Aorta (tissue), 5 donors: ENCODE measurements at regions not wholly inside any gene's neighbourhood (a gene's known extent, or its start where the extent isn't known, plus 50 kb on each side); places are given as distances from the start of the nearest gene placed in this dataset.

Experiments
- ATAC-seq: fragments of 200-7000 bp; cut with Tn5 transposase; one replicate; pipeline ENCODE4 v1.9.1; 2022; ENCODE audit warnings: moderate library complexity; ENCODE audit not compliant: low FRiP score
- DNase-seq, 2 donors: peaks; one replicate each; pipeline ENCODE4 v3.0.0-alpha.2; 2020
- H3K27ac ChIP-seq, 2 donors: one replicate each; pipeline ENCODE4 v1.5.1; 2013; ENCODE audit warnings: low read length in 2 of 2, mild to moderate bottlenecking in 2 of 2, moderate library complexity in 2 of 2, control low read depth in 1 of 2, inconsistent platforms in 1 of 2, low read depth in 1 of 2
- H3K27me3 ChIP-seq, 2 donors: one replicate each; pipeline ENCODE4 v1.6.1; 2013; ENCODE audit warnings: control low read depth in 1 of 2, low read length in 1 of 2, mild to moderate bottlenecking in 1 of 2, moderate library complexity in 1 of 2; ENCODE audit not compliant: insufficient read depth in 2 of 2, control insufficient read depth in 1 of 2
- H3K36me3 ChIP-seq, 2 donors: one replicate each; pipeline ENCODE4 v1.6.1; 2013; ENCODE audit warnings: control low read depth in 1 of 2, low read length in 1 of 2, mild to moderate bottlenecking in 1 of 2; ENCODE audit not compliant: insufficient read depth in 2 of 2, control insufficient read depth in 1 of 2
- H3K4me1 ChIP-seq, 2 donors: one replicate each; pipeline ENCODE4 v1.6.1; 2013; ENCODE audit warnings: low read length in 2 of 2, control low read depth in 1 of 2, mild to moderate bottlenecking in 1 of 2, moderate library complexity in 1 of 2; ENCODE audit not compliant: insufficient read depth in 2 of 2, control insufficient read depth in 1 of 2
- H3K4me3 ChIP-seq, 2 donors: one replicate each; pipeline ENCODE4 v1.5.1; 2013; ENCODE audit warnings: low read length in 2 of 2, control low read depth in 1 of 2, mild to moderate bottlenecking in 1 of 2
- H3K9me3 ChIP-seq: one replicate; pipeline ENCODE4 v1.6.1; 2013; ENCODE audit warnings: mild to moderate bottlenecking, low read length; ENCODE audit not compliant: control insufficient read depth
- WGBS, 2 donors: extraction: QIAGEN DNeasy Blood & Tissue Kit; methylation state at CpG; one replicate each; pipeline ENCODE4 v1.1.7; 2013; 5-methylcytosine and 5-hydroxymethylcytosine counted together
- intact Hi-C, 2 donors: fragments of 100-400 bp; cut with DNase I; formaldehyde crosslinking; loops; one replicate each; pipeline versions ENCODE4 v1.14.2 to v1.15.0; 2022
- donor health status: healthy with polysubstance abuse.
- donor health status: Bipolar disorder and iron deficiency.
- donor health status: DM: no; HTN: no; CAD: no.
- donor health status: DM: no; HTN: no; CAD: no.
- donor health status: DM: yes; HTN: yes; CAD: no.

DNA sequence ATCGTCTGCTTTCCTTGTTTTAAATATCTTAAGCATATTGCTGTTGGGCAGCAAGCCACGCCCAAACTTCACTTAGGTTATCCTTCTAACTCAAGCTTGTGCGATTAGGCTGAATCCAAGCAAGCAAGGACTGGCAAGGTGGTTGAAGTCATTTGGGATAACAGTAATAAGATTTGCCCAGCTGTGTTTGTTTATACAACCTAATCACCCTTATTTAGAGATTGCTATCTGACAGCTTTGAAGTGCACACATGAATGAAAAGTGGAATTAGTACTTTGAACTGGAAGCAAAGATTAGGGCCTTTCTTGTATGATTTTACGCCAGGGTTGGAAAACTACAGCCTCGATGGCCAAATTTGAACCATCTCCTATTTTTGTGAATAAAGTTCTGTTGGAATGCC, 182.1 kb downstream of the ASB9 start:
- WGBS, 2 donors, result 76 to 78% methylated on average over 5 of the region's 5 CpGs
- ATAC-seq (no peak), DNase-seq (no peak)
- no peak overlapping the region for H3K27ac ChIP-seq
- H3K27me3 ChIP-seq, result no peaks in the 10 kb centered on the region
- intact Hi-C loops, result no loop called here
- H3K36me3 ChIP-seq, result no peaks in the 10 kb centered on the region
- no peak overlapping the region for H3K4me3 ChIP-seq
- H3K9me3 ChIP-seq, result no peaks in the 10 kb centered on the region
- no peaks in the 10 kb centered on the region for H3K4me1 ChIP-seq

DNA sequence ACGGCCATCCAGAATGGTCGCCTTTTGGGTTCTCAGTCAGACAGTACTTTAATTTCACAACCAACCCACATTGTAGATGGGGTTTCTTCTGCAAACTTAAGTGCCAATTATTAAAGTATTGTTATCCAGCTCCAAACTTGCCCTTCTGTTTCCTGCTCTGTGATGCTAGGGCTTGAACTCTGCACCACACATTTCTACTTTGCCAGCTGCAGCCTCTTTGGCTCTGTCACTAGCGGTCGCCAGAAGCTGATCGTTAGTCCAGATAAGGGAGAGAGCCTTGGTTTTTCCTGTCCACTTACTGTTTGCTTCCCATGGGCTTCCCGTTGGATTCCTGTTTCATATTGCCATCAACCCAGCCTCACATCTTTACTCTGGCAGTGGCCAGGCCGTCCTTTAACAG, 196.6 kb downstream of the ASB9 start:
- Histone ChIP-seq H3K4me3 (no peak overlapping the region), H3K9me3 (no peaks in the 10 kb centered on the region), H3K27ac (no peak overlapping the region), H3K4me1 (no peaks in the 10 kb centered on the region), H3K36me3 (no peaks in the 10 kb centered on the region), H3K27me3 (no peaks in the 10 kb centered on the region)
- intact Hi-C loops, result no loop called here
- DNase-seq (no peak), ATAC-seq (no peak)
- 54 to 62% methylated on average over 7 of the region's 7 CpGs for WGBS, 2 donors

DNA sequence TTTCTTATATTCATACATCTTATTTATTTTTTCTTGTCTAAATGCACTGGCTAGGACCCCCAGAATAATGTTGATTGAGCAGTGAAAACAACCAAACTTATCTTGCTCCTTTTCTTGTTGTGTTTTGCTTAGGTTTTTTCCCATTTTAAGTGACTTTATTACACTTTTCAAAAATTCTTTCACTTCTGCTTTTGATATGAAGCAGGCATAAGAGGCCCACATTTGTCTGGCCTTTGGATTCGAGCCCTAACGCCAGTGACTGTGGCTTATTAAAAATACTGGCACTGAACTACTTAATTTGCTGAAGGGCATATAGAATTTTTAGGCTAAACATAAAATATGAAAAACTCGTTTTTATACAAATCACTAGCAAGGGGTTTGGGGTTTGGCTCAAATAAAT, 197.0 kb downstream of the ASB9 start:
- H3K27me3 ChIP-seq, result no peaks in the 10 kb centered on the region
- no peaks in the 10 kb centered on the region for H3K9me3 ChIP-seq
- no peak overlapping the region for H3K4me3 ChIP-seq
- intact Hi-C loops, result no loop called here
- 47 to 52% methylated on average over 3 of the region's 3 CpGs for WGBS, 2 donors
- DNase-seq (no peak), ATAC-seq (no peak)
- no peaks in the 10 kb centered on the region for H3K36me3 ChIP-seq
- no peak overlapping the region for H3K27ac ChIP-seq
- no peaks in the 10 kb centered on the region for H3K4me1 ChIP-seq

DNA sequence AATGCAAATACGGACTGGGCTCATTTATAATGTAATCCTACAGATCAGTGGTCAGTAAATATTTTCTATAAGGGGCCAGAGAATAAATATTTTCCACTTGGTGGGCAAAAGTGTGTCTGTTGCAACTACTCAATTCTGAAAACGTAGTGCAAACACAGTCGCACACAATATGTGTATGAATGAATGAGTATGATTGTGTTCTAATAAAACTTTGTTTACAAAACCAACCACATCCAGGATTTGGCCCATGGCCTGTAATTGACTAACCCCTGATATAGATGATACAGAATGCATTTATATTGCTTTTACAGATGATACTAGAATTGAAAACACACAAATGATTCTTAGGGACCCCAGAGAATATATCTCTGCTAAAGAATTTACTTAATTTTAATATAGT, 197.6 kb downstream of the ASB9 start:
- WGBS, 2 donors, result 59 to 66% methylated on average over 3 of the region's 3 CpGs

DNA sequence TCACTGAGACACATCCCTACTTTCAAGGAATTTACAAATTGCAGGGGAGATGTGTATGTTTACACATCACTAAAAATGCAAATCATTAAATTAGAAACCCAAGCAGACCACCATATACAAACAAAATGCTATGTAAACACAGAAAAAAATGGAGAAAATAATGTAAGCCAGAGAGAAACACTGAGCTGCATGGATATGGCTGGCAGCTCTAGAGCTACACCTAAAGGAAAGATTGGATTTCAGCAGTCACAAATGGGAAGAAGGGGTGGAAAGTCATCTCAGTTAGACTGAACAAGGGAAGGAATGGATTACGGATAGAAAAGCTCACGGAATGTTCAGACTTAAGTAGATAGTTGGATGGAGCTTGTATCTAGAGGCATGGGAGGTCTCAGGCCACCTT, 186.3 kb downstream of the MOSPD2 start:
- no peaks in the 10 kb centered on the region for H3K9me3 ChIP-seq
- H3K27me3 ChIP-seq, result no peaks in the 10 kb centered on the region
- WGBS, 2 donors, result 47 to 56% methylated on average over 2 of the region's 2 CpGs
- no peaks in the 10 kb centered on the region for H3K36me3 ChIP-seq
- intact Hi-C loops, result no loop called here
- no peak overlapping the region for H3K4me3 ChIP-seq
- no peaks in the 10 kb centered on the region for H3K4me1 ChIP-seq
- ATAC-seq (no peak), DNase-seq (no peak)
- no peak overlapping the region for H3K27ac ChIP-seq

More for the DNA sequence above, 197.6 kb downstream of the ASB9 start:
- no peak overlapping the region for H3K27ac ChIP-seq
- intact Hi-C loops, result no loop called here
- no peaks in the 10 kb centered on the region for H3K36me3 ChIP-seq
- no peaks in the 10 kb centered on the region for H3K9me3 ChIP-seq
- no peak for ATAC-seq
- no peak for DNase-seq
- no peak overlapping the region for H3K4me3 ChIP-seq
- no peaks in the 10 kb centered on the region for H3K27me3 ChIP-seq
- H3K4me1 ChIP-seq, result no peaks in the 10 kb centered on the region

DNA sequence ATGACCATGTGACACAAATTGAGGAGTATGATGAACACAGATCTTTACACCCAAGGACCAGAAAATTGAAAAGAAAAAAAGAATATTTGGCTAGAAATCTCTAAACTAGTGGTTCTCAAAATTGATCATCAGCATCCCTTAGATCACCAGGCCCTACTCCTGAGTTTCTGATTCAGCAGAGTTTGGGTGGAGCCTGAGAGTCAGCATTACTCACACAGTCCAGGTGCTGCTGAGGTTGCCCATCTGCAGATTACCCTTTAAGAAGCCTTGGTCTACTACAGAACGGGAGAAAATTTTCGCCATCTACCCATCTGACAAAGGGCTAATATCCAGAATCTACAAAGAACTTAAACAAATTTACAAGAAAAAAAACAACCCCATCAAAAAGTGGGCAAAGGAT, 182.8 kb downstream of the MOSPD2 start:
- intact Hi-C loops, result no loop called here
- Histone ChIP-seq H3K27me3 (no peaks in the 10 kb centered on the region), H3K4me1 (no peaks in the 10 kb centered on the region), H3K27ac (no peak overlapping the region), H3K36me3 (no peaks in the 10 kb centered on the region), H3K4me3 (no peak overlapping the region), H3K9me3 (no peaks in the 10 kb centered on the region)
- 86 to 94% methylated on average over 2 of the region's 2 CpGs for WGBS, 2 donors
- DNase-seq, result no peak
- no peak for ATAC-seq

DNA sequence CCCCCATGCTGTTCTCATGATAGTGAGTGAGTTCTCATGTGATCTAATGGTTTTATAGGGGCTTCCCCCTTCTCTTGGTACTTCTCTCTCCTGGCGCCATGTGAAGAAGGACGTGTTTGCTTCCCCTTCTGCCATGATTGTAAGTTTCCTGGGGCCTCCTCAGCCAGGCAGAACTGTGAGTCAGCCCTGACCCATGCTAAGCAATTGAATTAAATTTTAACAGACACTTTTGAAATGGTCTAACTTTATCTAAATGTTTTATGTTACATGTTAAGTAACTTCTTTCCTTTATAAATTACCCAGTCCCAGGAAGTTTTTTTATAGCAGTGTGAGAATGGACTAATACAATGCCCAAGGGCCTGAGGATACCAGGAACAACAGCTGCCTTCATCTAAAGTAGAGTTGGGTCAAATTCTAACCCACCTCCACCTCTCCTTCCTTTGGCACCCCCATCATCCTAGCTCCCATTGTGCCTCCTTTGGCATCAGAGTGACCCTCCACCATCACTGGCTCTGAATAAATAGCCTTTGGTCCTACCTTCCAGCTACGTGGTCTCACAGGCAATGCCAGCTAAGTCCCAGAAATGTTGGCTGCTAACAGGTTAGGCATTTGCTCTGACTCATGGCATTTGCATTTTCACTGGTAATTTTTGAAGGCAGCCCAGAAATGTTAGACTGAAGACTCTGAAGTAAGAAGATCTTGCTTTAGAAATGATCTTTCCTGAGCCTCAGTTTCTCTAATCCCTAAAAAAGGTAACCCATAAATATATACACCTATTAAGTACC, 182.1 kb downstream of the MOSPD2 start:
- H3K27ac ChIP-seq, result no peak overlapping the region
- ATAC-seq, result no peak

DNA sequence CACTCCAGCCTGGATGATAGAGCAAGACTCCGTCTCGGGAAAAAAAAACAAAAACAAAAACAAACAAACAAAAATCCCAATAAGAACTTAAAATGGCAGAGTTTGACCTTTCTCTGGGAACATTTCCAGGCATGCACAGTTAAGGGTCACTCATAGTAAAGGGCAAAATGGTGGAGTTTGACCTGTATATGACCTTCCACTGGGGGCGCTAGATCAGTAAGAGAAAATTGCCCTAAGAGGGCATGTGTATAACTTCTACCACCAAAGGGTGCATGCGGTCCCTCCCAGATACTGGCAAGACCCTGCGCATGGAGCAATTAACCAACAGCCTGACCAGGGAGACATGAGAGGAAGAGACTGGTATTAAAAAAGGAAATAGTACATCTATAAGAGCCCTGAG, 177.2 kb downstream of the MOSPD2 start:
- no peak overlapping the region for H3K27ac ChIP-seq
- WGBS, 2 donors, result 77 to 85% methylated on average over 5 of the region's 5 CpGs
- DNase-seq, result no peak
- no peaks in the 10 kb centered on the region for H3K36me3 ChIP-seq
- no peaks in the 10 kb centered on the region for H3K27me3 ChIP-seq
- H3K4me1 ChIP-seq, result no peaks in the 10 kb centered on the region
- no peak for ATAC-seq
- H3K9me3 ChIP-seq, result peaks cover 1% of the 10 kb centered on the region
- H3K4me3 ChIP-seq, result no peak overlapping the region
- intact Hi-C loops, result no loop called here

More for the DNA sequence above, 182.1 kb downstream of the MOSPD2 start:
- intact Hi-C loops, result no loop called here
- H3K36me3 ChIP-seq, result no peaks in the 10 kb centered on the region
- DNase-seq, result no peak
- 65 to 69% methylated on average over 3 of the region's 3 CpGs for WGBS, 2 donors
- no peaks in the 10 kb centered on the region for H3K27me3 ChIP-seq
- peaks cover 1% of the 10 kb centered on the region for H3K9me3 ChIP-seq
- no peaks in the 10 kb centered on the region for H3K4me1 ChIP-seq
- H3K4me3 ChIP-seq, result no peak overlapping the region

DNA sequence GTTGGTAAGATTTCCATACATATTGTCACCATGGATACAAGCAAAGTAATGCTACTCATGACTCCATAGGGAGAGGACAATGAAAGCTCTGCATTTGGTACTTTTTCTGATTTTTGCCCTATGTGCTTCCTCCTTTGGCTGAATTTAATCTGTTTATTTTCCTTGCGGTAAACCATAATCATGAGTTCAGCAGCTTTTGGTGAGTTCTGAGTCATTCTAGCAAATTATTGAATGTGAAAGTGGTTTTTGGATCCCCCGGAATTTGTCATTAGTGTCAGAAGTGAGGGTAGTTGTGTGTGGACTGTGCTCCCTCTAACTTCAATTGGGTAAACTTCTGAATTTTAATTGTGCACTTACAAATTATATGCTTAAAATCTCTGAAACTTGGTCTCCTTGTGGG, 170.3 kb downstream of the MOSPD2 start:
- H3K36me3 ChIP-seq, result no peaks in the 10 kb centered on the region
- no peak overlapping the region for H3K27ac ChIP-seq
- WGBS, 2 donors, result 44 to 48% methylated on average over 2 of the region's 2 CpGs
- H3K27me3 ChIP-seq, result no peaks in the 10 kb centered on the region
- no peak for ATAC-seq
- intact Hi-C loops, result no loop called here
- no peaks in the 10 kb centered on the region for H3K9me3 ChIP-seq
- no peak for DNase-seq
- H3K4me1 ChIP-seq, result no peaks in the 10 kb centered on the region
- H3K4me3 ChIP-seq, result no peak overlapping the region
